Liver (tissue), 8 donors: ENCODE measurements at regions not wholly inside any gene's neighbourhood (a gene's known extent, or its start where the extent isn't known, plus 50 kb on each side); places are given as distances from the start of the nearest gene placed in this dataset.

Experiments used
- DNase-seq: peaks from one replicate; pipeline ENCODE4 v3.0.0-alpha.2; 2017; ENCODE audit warnings: low spot score
- H3K27ac ChIP-seq, 2 donors: one replicate each; pipeline ENCODE4 v1.7.0; 2013; ENCODE audit warnings: inconsistent platforms in 2 of 2, low read length in 2 of 2, control low read depth in 1 of 2, low read depth in 1 of 2, mild to moderate bottlenecking in 1 of 2
- H3K27me3 ChIP-seq, 4 donors: one replicate each; pipeline versions ENCODE4 v1.6.1 to v1.7.0; 2013; ENCODE audit warnings: low read length in 3 of 4, inconsistent platforms in 1 of 4, mild to moderate bottlenecking in 1 of 4, moderate library complexity in 1 of 4; ENCODE audit not compliant: control insufficient read depth in 4 of 4, insufficient read depth in 4 of 4
- H3K36me3 ChIP-seq, 4 donors: one replicate each; pipeline versions ENCODE4 v1.6.1 to v1.7.0; 2013; ENCODE audit warnings: low read length in 3 of 4, mild to moderate bottlenecking in 3 of 4, low read depth in 1 of 4, moderate library complexity in 1 of 4; ENCODE audit not compliant: control insufficient read depth in 4 of 4, insufficient read depth in 3 of 4
- H3K4me1 ChIP-seq, 4 donors: one replicate each; pipeline versions ENCODE4 v1.6.1 to v1.7.0; 2013; ENCODE audit warnings: low read length in 3 of 4, mild to moderate bottlenecking in 3 of 4, moderate library complexity in 1 of 4; ENCODE audit not compliant: control insufficient read depth in 4 of 4, insufficient read depth in 4 of 4
- H3K4me3 ChIP-seq, 3 donors: one replicate each; pipeline versions ENCODE4 v1.6.1 to v1.7.0; 2013; ENCODE audit warnings: low read length in 3 of 3, control low read depth in 1 of 3, low read depth in 1 of 3, mild to moderate bottlenecking in 1 of 3
- H3K9ac ChIP-seq, 2 donors: one replicate each; pipeline ENCODE4 v1.7.0; 2013; ENCODE audit warnings: low read length in 2 of 2, mild to moderate bottlenecking in 2 of 2, moderate library complexity in 2 of 2, control low read depth in 1 of 2, low read depth in 1 of 2
- H3K9me3 ChIP-seq, 4 donors: one replicate each; pipeline versions ENCODE4 v1.6.1 to v1.7.0; 2013; ENCODE audit warnings: low read length in 3 of 4; ENCODE audit not compliant: control insufficient read depth in 4 of 4
- ATF3 ChIP-seq: IDR thresholded peaks from 2 replicates; pipeline ENCODE4 v1.6.1; 2016; ENCODE audit warnings: antibody characterized with exemption
- CTCF ChIP-seq: fragments of 150-350 bp; IDR thresholded peaks from 2 replicates; pipeline ENCODE4 v1.5.1; 2017; ENCODE audit warnings: improper control_type of control experiment, low read depth, low read length; ENCODE audit not compliant: missing input control
- EGR1 ChIP-seq, 2 donors: IDR thresholded peaks; 2 replicates each; pipeline ENCODE4 v1.6.1; 2016 to 2018; ENCODE audit warnings: antibody characterized with exemption in 2 of 2, low read depth in 2 of 2
- FOXA1 ChIP-seq: IDR thresholded peaks from 2 replicates; pipeline ENCODE4 v1.6.1; 2016; ENCODE audit warnings: antibody characterized with exemption
- FOXA2 ChIP-seq: IDR thresholded peaks from 2 replicates; pipeline ENCODE4 v1.6.1; 2016; ENCODE audit warnings: antibody characterized with exemption
- GABPA ChIP-seq, 2 donors: IDR thresholded peaks in 1 of 2; conservative IDR thresholded peaks in 1 of 2; 2 replicates each; pipeline ENCODE4 v1.6.1; 2016; ENCODE audit warnings: antibody characterized with exemption in 2 of 2, mild to moderate bottlenecking in 1 of 2, moderate library complexity in 1 of 2
- HNF4A ChIP-seq, 2 donors: conservative IDR thresholded peaks; 2 replicates each; pipeline ENCODE4 v1.6.1; 2016; ENCODE audit warnings: antibody characterized with exemption in 2 of 2, mild to moderate bottlenecking in 2 of 2
- JUND ChIP-seq, 2 donors: IDR thresholded peaks; 2 replicates each; pipeline ENCODE4 v1.6.1; 2016; ENCODE audit warnings: antibody characterized with exemption in 2 of 2
- MAX ChIP-seq: IDR thresholded peaks from 2 replicates; pipeline ENCODE4 v1.6.1; 2016; ENCODE audit warnings: antibody characterized with exemption
- NR2F2 ChIP-seq: IDR thresholded peaks from 2 replicates; pipeline ENCODE4 v1.6.1; 2016; ENCODE audit warnings: antibody characterized with exemption
- RAD21 ChIP-seq, 2 donors: IDR thresholded peaks; 2 replicates each; pipeline ENCODE4 v1.6.1; 2016; ENCODE audit warnings: antibody characterized with exemption in 2 of 2, mild to moderate bottlenecking in 2 of 2
- REST ChIP-seq: IDR thresholded peaks from 2 replicates; pipeline ENCODE4 v1.6.1; 2016; ENCODE audit warnings: antibody characterized with exemption, mild to moderate bottlenecking
- RXRA ChIP-seq, 2 donors: IDR thresholded peaks; 2 replicates each; pipeline ENCODE4 v1.6.1; 2017 to 2018; ENCODE audit warnings: antibody characterized with exemption in 2 of 2, mild to moderate bottlenecking in 1 of 2
- SP1 ChIP-seq: IDR thresholded peaks from 2 replicates; pipeline ENCODE4 v1.6.1; 2018; ENCODE audit warnings: antibody characterized with exemption, mild to moderate bottlenecking
- TAF1 ChIP-seq: conservative IDR thresholded peaks from 2 replicates; pipeline ENCODE4 v1.6.1; 2016; ENCODE audit warnings: antibody characterized with exemption, mild to moderate bottlenecking
- YY1 ChIP-seq: IDR thresholded peaks from 2 replicates; pipeline ENCODE4 v1.6.1; 2016; ENCODE audit warnings: antibody characterized with exemption, mild to moderate bottlenecking
- ZBTB33 ChIP-seq: IDR thresholded peaks from 2 replicates; pipeline ENCODE4 v1.6.1; 2016; ENCODE audit warnings: antibody characterized with exemption
- WGBS: extraction: QIAGEN DNeasy Blood & Tissue Kit; methylation state at CpG from one replicate; pipeline ENCODE4 v1.1.7; 2013; 5-methylcytosine and 5-hydroxymethylcytosine counted together
- donor health status: healthy.
- donor health status: healthy.
- donor health status: healthy.
- donor health status: healthy.
- donor health status: healthy.

- no peak for DNase-seq
- Histone ChIP-seq H3K9me3 (no peaks in the 10 kb centered on the region), H3K27me3 (no peaks in the 10 kb centered on the region), H3K9ac (no peak overlapping the region), H3K27ac (no peak overlapping the region), H3K36me3 (no peaks in the 10 kb centered on the region), H3K4me3 (no peak overlapping the region), H3K4me1 (no peaks in the 10 kb centered on the region)
- TF ChIP-seq ATF3 = no peak
- no peak for TF ChIP-seq SP1
- TF ChIP-seq FOXA2 = no peak
- no peak for TF ChIP-seq TAF1
- no peak for TF ChIP-seq GABPA (IDR thresholded peaks at IDR 0.05 in 1 of 2, conservative IDR thresholded peaks at IDR 0.05 in 1 of 2)
- no peak for TF ChIP-seq HNF4A (conservative IDR thresholded peaks at IDR 0.05)
- no peak for TF ChIP-seq RXRA (IDR thresholded peaks at IDR 0.05)
- TF ChIP-seq YY1 = no peak
- TF ChIP-seq NR2F2 = no peak
- TF ChIP-seq EGR1 (IDR thresholded peaks at IDR 0.05; ENCODE audit: low read depth in 2 of 2) = no peak
- no peak for TF ChIP-seq RAD21 (IDR thresholded peaks at IDR 0.05)
- TF ChIP-seq JUND (IDR thresholded peaks at IDR 0.05) = no peak
- TF ChIP-seq REST = no peak
- TF ChIP-seq MAX = no peak
- no peak for TF ChIP-seq FOXA1
- TF ChIP-seq ZBTB33 = no peak
- TF ChIP-seq CTCF = no peak
- WGBS = 71% methylated on average over 6 of the region's 6 CpGs
Observed at GRCh38 chr2:19609266-19609665, 250.8 kb upstream of the OSR1 start.
